ENCODE measurements at regions not wholly inside any gene's neighbourhood (a gene's known extent, or its start where the extent isn't known, plus 50 kb on each side); places are given as distances from the start of the nearest gene placed in this dataset.

GRCh38 chr13:108558489-108558888, 70.9 kb upstream of the MYO16 start:
- TF ChIP-seq CTCF (IDR thresholded peaks at IDR 0.05) (no peak), EZH2 (IDR thresholded peaks at IDR 0.05; ENCODE audit: borderline replicate concordance, insufficient read depth, low read depth, low read length, poor library complexity, severe bottlenecking) (no peak)
